GM21526 (cell line): ENCODE measurements at regions not wholly inside any gene's neighbourhood (a gene's known extent, or its start where the extent isn't known, plus 50 kb on each side); places are given as distances from the start of the nearest gene placed in this dataset.

Experiments
- ATAC-seq: cut with Tn5 transposase; IDR thresholded peaks from one replicate; pipeline ENCODE4 v1.9.1; 2021; ENCODE audit warnings: moderate library complexity; ENCODE audit not compliant: unreplicated experiment, low FRiP score

GRCh38 chr21:28230559-28230958, 762.1 kb downstream of the LTN1 start:
- ATAC-seq, result no peak

- no peak for ATAC-seq
These were observed 762.9 kb downstream of the LTN1 start for GRCh38 chr21:28229814-28230213.

GRCh38 chr21:28228636-28228995, 764.1 kb downstream of the LTN1 start:
- no peak for ATAC-seq

- no peak for ATAC-seq
These were observed 764.6 kb downstream of the LTN1 start for GRCh38 chr21:28227881-28228635.

- ATAC-seq, result no peak
These were observed 766.1 kb downstream of the LTN1 start for GRCh38 chr21:28226563-28226962.

- ATAC-seq, result no peak
These were observed 768.4 kb downstream of the LTN1 start for GRCh38 chr21:28224191-28224726.

- no peak for ATAC-seq
These were observed 770.7 kb downstream of the LTN1 start for GRCh38 chr21:28221984-28222383.

- ATAC-seq, result no peak
These were observed 772.0 kb downstream of the LTN1 start for GRCh38 chr21:28220680-28221079.

GRCh38 chr21:28216976-28217523, 775.6 kb downstream of the LTN1 start:
- no peak for ATAC-seq

GRCh38 chr21:28215214-28215954, 777.3 kb downstream of the LTN1 start:
- ATAC-seq, result no peak

GRCh38 chr21:28214786-28215185, 777.9 kb downstream of the LTN1 start:
- ATAC-seq, result no peak

GRCh38 chr21:28213261-28213660, 779.4 kb downstream of the LTN1 start:
- ATAC-seq, result no peak

GRCh38 chr21:28212061-28212460, 780.6 kb downstream of the LTN1 start:
- ATAC-seq, result no peak

GRCh38 chr21:28207436-28208173, 785.1 kb downstream of the LTN1 start:
- no peak for ATAC-seq

- ATAC-seq, result no peak
These were observed 792.0 kb downstream of the LTN1 start for GRCh38 chr21:28200726-28201125.

- ATAC-seq, result no peak
These were observed 795.7 kb downstream of the LTN1 start for GRCh38 chr21:28196981-28197380.

- ATAC-seq, result no peak
These were observed 799.5 kb downstream of the LTN1 start for GRCh38 chr21:28193189-28193588.

- ATAC-seq, result no peak
These were observed 806.1 kb downstream of the LTN1 start for GRCh38 chr21:28186604-28187003.

- no peak for ATAC-seq
These were observed 810.9 kb downstream of the LTN1 start for GRCh38 chr21:28181730-28182129.

- ATAC-seq, result no peak
These were observed 813.5 kb downstream of the LTN1 start for GRCh38 chr21:28179136-28179535.

- ATAC-seq, result no peak
These were observed 815.6 kb downstream of the LTN1 start for GRCh38 chr21:28177124-28177523.
